Heart left ventricle (tissue), 16 donors: ENCODE measurements at regions not wholly inside any gene's neighbourhood (a gene's known extent, or its start where the extent isn't known, plus 50 kb on each side); places are given as distances from the start of the nearest gene placed in this dataset.
"Not testable (repeated sequence)": the region's sequence is repeated elsewhere in the genome, so short reads cannot be mapped to it uniquely, and the experiment has no call there.

Source experiments
- ATAC-seq, 4 donors: fragments of 200-7000 bp; cut with Tn5 transposase; one replicate each; pipeline ENCODE4 v1.9.1; 2020 to 2022; ENCODE audit warnings: moderate library complexity in 4 of 4, mild to moderate bottlenecking in 3 of 4, moderate number of reproducible peaks in 1 of 4
- DNase-seq, 5 donors: peaks; one replicate each; pipeline ENCODE4 v3.0.0-alpha.2; 2020
- H3K27ac ChIP-seq, 12 donors: fragments of 200-600 bp; sonication (generic) in 4 of 12; one replicate each; pipeline versions ENCODE4 v1.5.0 to v1.8.0; 2016 to 2022; ENCODE audit warnings: mild to moderate bottlenecking in 2 of 12
- H3K27me3 ChIP-seq, 9 donors: fragments of 200-600 bp; sonication (generic) in 2 of 9; one replicate each; pipeline versions ENCODE4 v1.5.1 to v1.8.0; 2016 to 2022; ENCODE audit warnings: mild to moderate bottlenecking in 3 of 9
- H3K36me3 ChIP-seq, 9 donors: fragments of 200-600 bp; sonication (generic) in 2 of 9; one replicate each; pipeline versions ENCODE4 v1.5.0 to v1.8.0; 2018 to 2022; ENCODE audit warnings: mild to moderate bottlenecking in 2 of 9
- H3K4me1 ChIP-seq, 12 donors: fragments of 200-600 bp; sonication (generic) in 4 of 12; one replicate each; pipeline versions ENCODE4 v1.5.0 to v1.8.0; 2016 to 2022; ENCODE audit warnings: mild to moderate bottlenecking in 3 of 12
- H3K4me3 ChIP-seq, 12 donors: fragments of 200-600 bp; sonication (generic) in 4 of 12; one replicate each; pipeline versions ENCODE4 v1.5.0 to v1.8.0; 2017 to 2022; ENCODE audit warnings: mild to moderate bottlenecking in 9 of 12, moderate library complexity in 4 of 12
- H3K9me3 ChIP-seq, 12 donors: fragments of 200-600 bp; sonication (generic) in 4 of 12; one replicate each; pipeline versions ENCODE4 v1.5.0 to v1.8.0; 2016 to 2022; ENCODE audit warnings: mild to moderate bottlenecking in 1 of 12
- CTCF ChIP-seq, 12 donors: fragments of 200-600 bp; sonication (generic) in 4 of 12; IDR thresholded peaks; one replicate each; pipeline versions ENCODE4 v1.5.0 to v1.8.0; 2018 to 2022; ENCODE audit warnings: antibody characterized with exemption in 12 of 12, mild to moderate bottlenecking in 5 of 12
- POLR2A ChIP-seq, 2 donors: fragments of 450-650 bp; IDR thresholded peaks; one replicate each; pipeline ENCODE4 v1.6.1; 2017; ENCODE audit warnings: antibody characterized with exemption in 2 of 2, mild to moderate bottlenecking in 2 of 2, moderate library complexity in 2 of 2
- WGBS, 4 donors: extraction: QIAGEN DNeasy Blood & Tissue Kit in 2 of 4; methylation state at CpG; one replicate each; pipeline versions ENCODE4 v1.1.5 to v1.1.7; 2013 to 2018; 5-methylcytosine and 5-hydroxymethylcytosine counted together
- intact Hi-C, 10 donors: fragments of 100-400 bp; cut with DNase I; formaldehyde crosslinking; loops; one replicate each; pipeline versions ENCODE4 v1.11.1 to v1.14.2; 2022
- donor health status: ischemic (EF 13 %, LVEDD 7.1; RV severe dilation, severe dysfunction).
- donor health status: healthy with polysubstance abuse.
- donor health status: DM: no; HTN: yes; CAD: no.
- donor health status: DM: no; HTN: no; CAD: no.
- donor health status: ischemic (EF 25% LVEDD 6.9; RV normal size, moderate dysfunction).
- donor health status: ischemic (EF 25% LVEDD 5.7; RV mildly dilated, moderate dysfunction).
- donor health status: healthy.
- donor health status: DM: yes; HTN: yes; CAD: no.
- donor health status: ischemic (EF 35%, LVEDD 5.7; RV mildly dilated, moderate dysfunction).
- donor health status: nonischemic (EF 11% LVEDD 7.7; RV severe dilation, severe dysfunction).
- donor health status: DM: yes; HTN: yes; CAD: no.
- donor health status: PGD.
- donor health status: ischemic (EF 29% LVEDD 5.4; RV normal size, mild dysfunction).
- donor health status: nonischemic (EF 23%, LVEDD 6.1; RV moderate dilation, normal function).

- DNase-seq (no peak), ATAC-seq (no peak)
- Histone ChIP-seq H3K27ac (no peak overlapping the region), H3K4me1 (no peaks in the 10 kb centered on the region), H3K27me3 (no peaks in the 10 kb centered on the region), H3K36me3 (no peaks in the 10 kb centered on the region), H3K9me3 (peaks cover 0 to 32% (median 17%) of the 10 kb centered on the region in 12 donors), H3K4me3 (no peak overlapping the region)
- intact Hi-C loops: no loop called here
- WGBS, 4 donors: 79 to 90% (median 88%) methylated on average over 11 of the region's 11 CpGs
- TF ChIP-seq CTCF (IDR thresholded peaks at IDR 0.05) (no peak), POLR2A (IDR thresholded peaks at IDR 0.05) (no peak)
Observed at GRCh38 chr6:84967965-84968364, 203.6 kb upstream of the TBX18 start.

GRCh38 chr6:84967389-84967788, 203.0 kb upstream of the TBX18 start:
- Histone ChIP-seq H3K27me3 (no peaks in the 10 kb centered on the region), H3K9me3 (peaks cover 0 to 32% (median 17%) of the 10 kb centered on the region in 12 donors), H3K27ac (no peak overlapping the region), H3K4me3 (no peak overlapping the region), H3K36me3 (no peaks in the 10 kb centered on the region), H3K4me1 (no peaks in the 10 kb centered on the region)
- 56 to 64% (median 57%) methylated on average over 7 of the region's 7 CpGs for WGBS, 4 donors
- TF ChIP-seq CTCF (IDR thresholded peaks at IDR 0.05) (peak in 2 of 12 donors; percentile 5 to 8), POLR2A (IDR thresholded peaks at IDR 0.05) (no peak)
- intact Hi-C loops: no loop called here
- ATAC-seq (no peak), DNase-seq (no peak)

GRCh38 chr6:84953111-84953755, 188.8 kb upstream of the TBX18 start:
- TF ChIP-seq POLR2A (IDR thresholded peaks at IDR 0.05): no peak
- intact Hi-C loops: no loop called here
- Histone ChIP-seq H3K36me3 (no peaks in the 10 kb centered on the region), H3K27me3 (no peaks in the 10 kb centered on the region), H3K27ac (no peak overlapping the region), H3K9me3 (peaks cover 0 to 31% (median 0%) of the 10 kb centered on the region in 12 donors), H3K4me3 (no peak overlapping the region), H3K4me1 (no peaks in the 10 kb centered on the region)
- DNase-seq (no peak), ATAC-seq (no peak)
- 21 to 38% (median 29%) methylated on average over 2 of the region's 2 CpGs for WGBS, 4 donors

- 76 to 81% (median 80%) methylated on average over 7 of the region's 7 CpGs for WGBS, 4 donors
- H3K27ac ChIP-seq, DNase-seq, H3K36me3 ChIP-seq, H3K27me3 ChIP-seq, H3K4me1 ChIP-seq, ATAC-seq, H3K4me3 ChIP-seq, intact Hi-C loops: not testable (repeated sequence)
- peaks cover 0 to 52% (median 8%) of the 10 kb centered on the region in 12 donors for H3K9me3 ChIP-seq
Observed at GRCh38 chr6:84944926-84945325, 180.5 kb upstream of the TBX18 start.

DNA sequence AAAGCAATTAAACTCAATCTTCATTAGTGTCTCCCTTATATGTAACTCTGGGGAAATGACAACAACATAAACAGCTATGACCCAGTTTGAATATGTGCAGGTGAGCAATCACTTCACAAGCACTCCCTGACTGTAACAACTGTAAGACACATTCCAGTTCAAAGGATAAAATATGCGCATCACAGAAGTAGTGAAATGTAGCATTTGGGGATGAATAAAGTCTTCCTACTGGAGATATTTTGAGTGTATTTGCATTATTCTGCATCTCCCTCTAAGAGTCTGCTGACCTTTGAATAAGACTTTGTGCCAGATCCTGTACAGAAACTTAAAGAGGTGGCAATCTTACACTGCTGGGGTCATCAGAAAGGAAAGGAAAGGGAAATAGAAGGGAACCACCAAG, 179.5 kb upstream of the TBX18 start:
- 93 to 100% (median 98%) methylated on average over 1 of the region's 1 CpG for WGBS, 4 donors
- ATAC-seq (no peak), DNase-seq (no peak)
- no peaks in the 10 kb centered on the region for H3K36me3 ChIP-seq
- H3K27ac ChIP-seq: no peak overlapping the region
- TF ChIP-seq CTCF (IDR thresholded peaks at IDR 0.05): no peak
- no peak for TF ChIP-seq POLR2A (IDR thresholded peaks at IDR 0.05)
- intact Hi-C loops: no loop called here
- no peaks in the 10 kb centered on the region for H3K27me3 ChIP-seq
- H3K9me3 ChIP-seq: peaks cover 0 to 42% (median 4%) of the 10 kb centered on the region in 12 donors
- no peaks in the 10 kb centered on the region for H3K4me1 ChIP-seq
- no peak overlapping the region for H3K4me3 ChIP-seq

- H3K36me3 ChIP-seq, intact Hi-C loops, H3K4me3 ChIP-seq, H3K27me3 ChIP-seq, H3K4me1 ChIP-seq, ATAC-seq, DNase-seq, H3K27ac ChIP-seq: not testable (repeated sequence)
- H3K9me3 ChIP-seq: peaks cover 0 to 19% (median 4%) of the 10 kb centered on the region in 12 donors
Observed at GRCh38 chr6:84941609-84942008, 177.2 kb upstream of the TBX18 start.
